Stimulated activated CD8-positive, alpha-beta memory T cell treated with anti-CD3 and anti-CD28 coated beads, Interleukin-4, amount 100 ng/mL, for 4 hours (primary cell): ENCODE measurements at regions not wholly inside any gene's neighbourhood (a gene's known extent, or its start where the extent isn't known, plus 50 kb on each side); places are given as distances from the start of the nearest gene placed in this dataset.

Experiments used
- DNase-seq, 2 donors: peaks; one replicate each; pipeline ENCODE4 v3.0.0-alpha.2; 2020; ENCODE audit warnings: low read depth in 2 of 2, low spot score in 1 of 2

DNA sequence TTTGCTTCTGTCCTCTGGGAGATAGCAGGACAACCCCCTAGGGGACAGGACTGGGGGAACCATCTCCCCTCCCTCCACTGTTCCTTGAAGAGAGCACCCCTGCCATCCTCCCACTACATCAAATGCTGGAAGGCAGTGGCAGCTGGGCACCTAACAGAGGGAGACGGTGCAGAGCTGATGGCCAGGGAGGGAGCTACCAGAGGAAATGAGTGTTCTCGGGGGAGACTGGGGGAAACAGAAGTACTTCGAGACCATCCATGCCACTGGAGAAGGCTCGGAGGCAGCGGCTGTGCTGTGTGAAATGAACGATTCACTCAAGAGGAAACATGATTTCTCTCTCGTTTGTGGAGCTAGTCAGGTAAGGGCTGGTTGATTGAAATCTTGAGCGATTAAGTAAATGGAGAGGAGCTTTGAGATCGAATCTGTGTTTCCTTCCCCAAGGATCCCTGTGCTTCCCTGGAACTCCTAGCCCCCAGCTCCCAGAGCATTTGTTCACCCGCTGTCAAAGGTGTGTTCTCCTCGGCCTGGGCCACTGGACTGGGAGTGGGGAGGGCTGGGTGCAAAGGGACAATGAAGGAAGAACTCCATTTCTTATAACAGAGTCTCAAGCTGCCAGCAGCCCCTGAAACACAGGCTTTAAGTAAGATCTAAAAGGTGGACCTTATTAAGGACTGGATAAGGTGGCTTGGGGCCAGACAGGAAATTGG, 261.3 kb upstream of the MOCS1 start:
- no peak for DNase-seq

DNA sequence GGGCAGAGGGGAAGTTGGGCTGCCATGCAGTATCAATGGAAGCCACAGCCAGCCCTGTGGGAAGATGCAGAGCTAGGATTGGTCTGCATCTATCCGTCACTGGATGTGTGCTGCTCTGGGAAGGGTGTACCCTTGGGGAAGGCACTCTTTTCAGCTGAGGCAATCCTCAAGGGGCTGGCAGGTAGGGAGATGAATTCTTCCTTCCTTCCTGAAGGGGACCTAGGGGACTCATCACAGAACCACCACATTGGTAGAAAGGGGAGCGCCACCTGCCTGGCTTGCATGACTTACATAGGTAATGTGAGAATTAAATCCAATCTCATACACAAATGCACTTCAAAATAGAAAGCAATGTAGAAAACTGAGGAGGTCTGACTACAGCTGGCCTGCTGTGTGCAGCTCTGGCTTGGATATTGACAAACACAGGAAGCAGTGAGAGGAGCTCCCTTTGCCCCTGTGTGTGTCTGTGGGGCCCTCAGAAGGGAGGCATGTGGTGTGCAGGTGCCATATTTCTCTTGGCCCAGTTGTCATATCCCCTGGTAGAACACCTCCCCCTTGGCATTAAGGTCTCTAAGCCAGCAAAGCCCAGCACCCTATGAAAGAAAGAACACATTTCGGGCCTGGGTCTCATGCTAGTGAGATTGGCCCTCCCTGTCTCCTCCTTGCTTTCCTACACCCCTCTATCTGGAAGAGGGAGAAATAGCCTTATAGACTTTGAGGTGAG, 260.3 kb upstream of the MOCS1 start:
- no peak for DNase-seq

DNA sequence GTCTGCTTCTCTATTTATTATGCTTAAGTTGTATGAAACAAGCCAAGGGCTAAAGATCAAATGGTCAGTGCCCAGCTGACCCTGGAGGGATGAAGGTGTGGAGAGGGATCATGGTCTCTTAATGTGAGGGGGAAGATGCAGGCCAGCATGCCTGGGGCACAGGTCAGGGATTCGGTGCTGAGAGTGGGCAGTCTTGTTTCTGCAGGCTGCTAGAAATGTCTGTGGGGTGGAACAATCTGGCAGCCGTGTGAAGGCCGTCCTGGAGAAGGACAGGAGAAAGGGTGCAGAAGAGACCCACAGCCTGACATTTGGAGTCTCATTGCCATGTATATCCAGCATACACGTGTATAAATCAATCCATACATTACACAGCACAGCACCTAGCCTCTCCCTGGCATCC, 258.3 kb upstream of the MOCS1 start:
- DNase-seq: no peak

DNA sequence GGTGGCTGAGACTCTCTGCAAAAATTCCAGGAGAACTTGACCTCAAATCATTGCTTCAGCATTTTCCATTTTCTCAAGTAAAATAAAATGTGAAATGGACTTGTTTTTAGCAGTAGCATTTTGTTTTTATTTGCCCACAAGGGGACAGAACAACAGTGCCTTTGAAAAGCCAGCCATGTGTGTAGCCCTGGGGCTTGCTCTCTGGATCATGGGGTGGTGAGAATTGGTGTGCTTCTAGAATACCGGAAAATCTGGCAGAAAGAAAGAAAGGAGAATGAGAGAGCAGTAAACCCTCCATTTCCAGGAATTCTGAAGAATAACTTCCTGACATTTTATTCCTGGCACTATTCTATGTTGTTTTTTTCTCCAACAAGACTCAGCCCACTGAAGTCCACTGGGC, 254.7 kb upstream of the MOCS1 start:
- DNase-seq: no peak

DNA sequence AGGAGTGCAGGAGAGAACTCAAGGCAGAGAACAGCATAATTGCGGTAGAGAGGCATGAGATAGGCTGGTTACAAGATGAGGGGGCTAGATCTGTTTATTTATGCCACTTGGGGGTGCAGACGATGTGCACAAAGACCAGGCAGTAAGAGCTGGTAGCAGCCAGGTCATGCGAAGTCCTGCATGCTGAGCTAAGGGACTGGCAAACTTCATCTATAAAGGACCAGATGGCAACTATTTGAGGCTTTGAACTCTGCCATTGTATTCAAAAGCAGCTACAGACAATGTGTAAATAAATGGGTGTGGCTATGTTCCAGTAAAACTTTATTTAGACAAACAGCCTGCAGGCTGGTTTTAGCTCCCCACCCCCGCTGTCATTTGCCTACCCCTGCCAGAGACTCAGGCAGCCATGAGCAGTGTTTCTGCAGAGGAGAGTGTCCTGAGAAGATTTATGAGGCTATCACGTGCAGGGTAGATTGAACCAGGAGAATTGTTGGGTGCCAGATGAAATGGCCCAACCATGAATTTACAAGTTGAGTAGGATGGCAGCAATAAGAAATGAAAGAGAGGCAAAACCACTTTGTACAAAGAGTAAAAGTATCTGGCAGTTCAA, 253.4 kb upstream of the MOCS1 start:
- DNase-seq: no peak

DNA sequence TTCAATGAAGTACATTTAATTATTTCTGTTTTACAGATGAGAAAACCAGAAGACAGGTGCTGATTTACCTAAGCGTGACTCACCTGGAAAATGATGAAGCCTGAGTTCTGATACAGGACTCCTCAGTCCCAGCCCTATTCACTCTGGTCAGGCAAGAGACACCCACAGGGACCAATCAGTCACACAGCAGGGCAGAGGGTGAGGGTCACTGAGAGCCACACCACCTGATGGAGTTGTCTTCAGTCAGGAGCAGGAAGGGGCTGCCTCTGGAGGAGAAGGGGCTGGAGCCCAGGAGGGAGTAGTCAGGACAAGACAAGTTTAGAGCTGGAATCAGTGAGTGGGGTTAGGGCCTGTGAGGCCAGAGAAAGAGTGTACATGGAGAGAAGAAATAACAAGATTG, 251.2 kb upstream of the MOCS1 start:
- DNase-seq: no peak

DNA sequence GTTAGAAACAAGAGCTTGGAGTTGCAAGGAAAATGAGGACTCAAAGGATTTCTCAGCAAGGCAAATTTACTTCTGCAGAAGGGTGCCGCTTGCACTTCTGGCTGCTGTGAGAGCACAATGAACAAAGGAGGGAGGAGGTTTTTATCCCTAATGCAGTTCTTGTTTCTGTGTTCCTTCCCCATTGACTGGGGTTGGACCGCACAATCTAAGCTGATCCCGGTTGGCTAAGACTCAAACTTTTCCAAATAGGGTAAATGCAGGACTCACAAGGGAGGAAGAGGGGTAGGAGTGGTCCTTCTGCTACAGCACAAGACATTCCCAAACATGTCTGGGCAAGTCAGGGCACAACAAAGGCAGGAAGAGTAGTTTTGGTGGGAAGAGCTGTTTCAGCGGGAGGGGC, 249.6 kb upstream of the MOCS1 start:
- no peak for DNase-seq

DNA sequence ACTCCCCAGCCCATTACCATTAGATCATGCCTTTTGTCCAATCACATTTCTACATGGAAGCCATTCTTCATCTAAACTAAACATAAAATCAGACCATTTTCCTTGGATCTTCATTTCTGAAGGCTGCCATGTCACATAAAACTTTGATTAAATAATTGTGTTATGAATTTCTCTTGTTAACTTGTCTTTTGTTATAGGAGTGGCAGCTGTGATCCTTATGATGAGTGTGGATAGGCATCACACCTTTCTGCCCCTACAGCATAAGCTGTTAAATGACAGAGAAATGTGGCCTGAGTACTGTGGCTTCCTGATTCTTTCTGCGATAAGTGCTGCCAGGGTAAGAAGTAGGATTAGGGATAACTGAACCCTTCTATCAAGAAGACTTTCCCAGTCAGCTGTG, 247.1 kb upstream of the MOCS1 start:
- DNase-seq: no peak

DNA sequence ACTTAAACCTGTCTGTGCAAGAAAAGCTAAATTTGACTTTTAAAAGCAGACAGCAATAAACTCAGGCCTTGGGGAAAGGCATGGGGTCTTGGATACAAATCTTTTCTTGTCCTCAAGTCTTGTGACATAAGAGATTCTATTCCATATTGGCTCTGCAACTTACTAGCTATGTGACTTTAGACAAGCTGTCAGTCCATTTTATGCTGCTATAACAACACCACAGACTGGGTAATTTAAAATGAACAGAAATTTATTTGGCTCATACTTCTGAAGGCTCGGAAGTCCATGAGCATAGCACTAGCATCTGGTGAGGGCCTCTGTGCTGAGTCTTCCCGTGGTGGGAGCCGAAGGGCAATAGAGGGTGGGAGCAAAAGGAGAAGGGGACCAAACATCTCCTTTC, 246.0 kb upstream of the MOCS1 start:
- no peak for DNase-seq

DNA sequence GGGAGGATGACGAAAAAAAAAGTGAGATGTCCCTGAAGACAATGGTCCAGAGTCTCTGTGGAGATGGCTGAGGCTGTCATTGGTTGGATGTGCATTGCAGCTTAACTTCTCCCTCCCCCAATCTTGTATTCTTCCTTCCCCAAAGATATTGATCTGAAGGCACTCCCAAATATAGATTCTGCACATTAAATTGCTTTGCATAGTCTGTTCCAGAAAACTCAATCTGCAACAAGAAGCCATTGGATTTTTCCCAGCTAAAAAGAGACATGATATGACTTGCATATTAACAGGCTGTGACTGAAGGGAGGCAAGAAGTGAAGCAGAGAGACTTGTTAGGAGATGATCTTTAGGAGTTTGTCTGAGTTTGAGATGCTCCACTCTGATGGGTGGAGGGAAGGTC, 245.2 kb upstream of the MOCS1 start:
- DNase-seq: no peak

DNA sequence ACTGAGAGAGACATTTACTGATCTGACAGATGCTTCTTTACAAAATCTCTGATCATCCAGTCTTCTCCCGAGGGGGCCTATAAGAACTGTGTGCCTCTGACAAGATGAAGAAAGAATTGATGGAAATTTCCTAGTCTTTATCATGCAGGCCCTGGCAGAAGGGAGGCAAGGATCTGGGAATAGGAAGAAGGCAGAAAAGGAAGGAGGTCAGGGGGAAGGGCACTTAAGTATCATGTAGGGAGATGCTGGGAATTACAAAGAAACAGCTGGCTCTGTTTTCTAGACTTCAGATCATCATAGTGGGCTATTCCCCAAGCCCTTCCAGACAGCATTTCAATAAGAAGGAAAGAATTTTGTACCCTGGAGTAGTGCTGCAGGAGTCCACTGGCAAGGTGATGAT, 243.3 kb upstream of the MOCS1 start:
- no peak for DNase-seq

DNA sequence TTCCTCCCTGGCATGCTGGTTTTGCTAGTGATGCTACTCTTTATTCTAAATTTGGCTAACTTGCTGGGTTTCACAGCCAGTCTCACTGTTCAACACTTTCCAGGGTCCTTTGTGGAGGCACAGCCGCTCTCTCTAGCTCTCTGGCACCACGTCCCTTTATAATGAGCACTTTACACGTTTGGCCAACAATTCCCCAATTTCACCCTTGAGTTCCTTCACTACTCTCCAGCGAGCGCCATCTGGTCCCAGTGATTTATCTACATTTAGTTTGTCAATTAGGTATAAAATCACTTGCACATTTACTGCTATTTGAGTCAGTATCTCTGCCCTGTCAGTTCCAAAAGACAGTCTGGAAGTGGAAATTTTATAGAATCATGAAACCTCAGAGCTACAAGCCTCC, 241.9 kb upstream of the MOCS1 start:
- DNase-seq: no peak

DNA sequence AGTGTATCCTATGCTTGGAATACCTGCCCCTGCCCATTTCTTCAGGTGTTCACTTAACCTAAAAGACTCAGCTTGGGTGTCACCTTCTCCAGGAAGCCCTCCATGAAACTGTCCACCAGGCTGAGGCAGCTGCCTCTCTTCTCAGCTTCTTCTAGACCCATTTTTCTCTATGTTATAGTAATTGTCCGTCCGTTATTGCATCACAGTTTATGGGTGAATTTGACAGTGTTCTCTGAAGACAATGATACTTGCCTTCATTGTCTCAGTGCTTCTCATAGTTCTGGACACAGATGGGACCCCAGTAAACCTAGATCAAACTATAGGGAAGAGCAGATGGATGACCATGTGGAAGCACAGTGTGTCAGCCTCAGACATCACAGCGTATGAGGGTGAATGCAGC, 238.0 kb upstream of the MOCS1 start:
- DNase-seq: no peak

DNA sequence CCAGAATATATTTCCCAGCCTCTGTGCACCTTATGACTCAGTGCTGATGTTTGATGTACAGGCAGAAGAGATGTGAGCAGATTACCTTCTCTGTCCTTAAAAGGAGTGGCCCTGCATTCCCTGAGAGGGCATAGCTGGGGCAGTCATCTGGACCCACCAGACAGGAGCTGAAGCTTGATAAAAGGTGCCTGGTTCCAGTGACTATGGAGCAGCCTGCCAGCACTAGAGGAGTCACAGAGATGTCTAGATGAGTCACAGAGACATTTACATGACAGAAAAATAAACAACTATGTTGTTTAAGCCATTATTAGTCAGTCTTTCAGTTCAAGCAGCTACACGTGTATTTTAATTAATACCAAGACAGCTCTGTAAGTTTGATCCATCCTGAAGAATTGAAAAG, 237.1 kb upstream of the MOCS1 start:
- no peak for DNase-seq

DNA sequence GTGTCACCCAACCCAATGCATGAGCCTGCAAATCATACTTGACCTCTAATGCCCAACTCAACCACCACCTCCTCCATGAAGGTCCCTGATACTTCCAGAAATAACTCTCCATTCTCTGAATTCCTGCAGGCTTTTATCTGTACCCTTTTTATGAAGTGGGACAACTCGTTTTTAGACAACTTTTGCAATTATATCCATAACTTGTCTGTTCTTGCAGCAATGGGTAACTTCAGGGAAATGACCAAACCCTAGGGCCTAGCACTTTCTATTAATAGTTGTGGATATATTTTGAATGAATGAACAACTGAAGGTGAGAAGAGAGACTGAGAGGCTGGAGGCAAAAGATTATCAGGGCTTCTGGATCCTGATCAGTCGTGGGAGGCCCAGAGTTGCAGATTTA, 236.6 kb upstream of the MOCS1 start:
- no peak for DNase-seq

DNA sequence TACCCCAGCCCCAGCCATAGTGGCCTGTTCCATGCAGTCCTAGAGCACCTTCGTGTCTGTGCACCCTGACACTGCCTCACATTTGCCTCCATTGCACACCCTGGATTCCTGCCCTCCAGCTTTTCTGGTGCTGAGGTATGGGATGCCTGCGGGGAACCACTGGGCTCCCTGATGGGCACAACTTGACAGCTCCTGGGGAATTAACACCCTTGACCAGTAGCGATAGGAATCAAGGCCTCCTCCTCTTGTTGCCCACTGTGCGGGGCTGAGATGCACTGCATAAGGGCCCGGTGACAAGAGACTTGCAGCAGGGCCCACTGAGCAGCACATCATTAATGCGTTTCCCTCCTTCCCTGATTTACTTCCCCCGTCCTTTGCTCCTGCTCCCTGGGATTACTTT, 235.6 kb upstream of the MOCS1 start:
- no peak for DNase-seq

DNA sequence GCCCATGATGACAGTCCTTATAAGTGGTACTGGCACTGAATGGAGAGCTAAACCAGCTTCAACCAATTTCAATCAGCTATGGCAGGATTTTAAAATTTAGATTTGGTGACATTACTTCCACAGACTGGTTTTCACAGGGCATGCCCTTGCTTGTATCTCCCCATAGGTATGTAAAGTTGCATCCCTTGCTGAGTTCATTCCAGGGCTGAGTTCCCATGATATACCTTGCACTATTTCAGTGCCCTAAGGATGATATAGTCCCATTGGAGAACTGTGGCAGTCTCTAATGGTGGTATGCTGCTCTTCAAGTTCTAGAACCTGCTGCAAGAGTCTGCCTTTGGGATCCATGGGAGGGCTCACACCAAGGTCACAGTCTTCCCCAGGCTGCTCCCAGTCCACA, 232.7 kb upstream of the MOCS1 start:
- no peak for DNase-seq

DNA sequence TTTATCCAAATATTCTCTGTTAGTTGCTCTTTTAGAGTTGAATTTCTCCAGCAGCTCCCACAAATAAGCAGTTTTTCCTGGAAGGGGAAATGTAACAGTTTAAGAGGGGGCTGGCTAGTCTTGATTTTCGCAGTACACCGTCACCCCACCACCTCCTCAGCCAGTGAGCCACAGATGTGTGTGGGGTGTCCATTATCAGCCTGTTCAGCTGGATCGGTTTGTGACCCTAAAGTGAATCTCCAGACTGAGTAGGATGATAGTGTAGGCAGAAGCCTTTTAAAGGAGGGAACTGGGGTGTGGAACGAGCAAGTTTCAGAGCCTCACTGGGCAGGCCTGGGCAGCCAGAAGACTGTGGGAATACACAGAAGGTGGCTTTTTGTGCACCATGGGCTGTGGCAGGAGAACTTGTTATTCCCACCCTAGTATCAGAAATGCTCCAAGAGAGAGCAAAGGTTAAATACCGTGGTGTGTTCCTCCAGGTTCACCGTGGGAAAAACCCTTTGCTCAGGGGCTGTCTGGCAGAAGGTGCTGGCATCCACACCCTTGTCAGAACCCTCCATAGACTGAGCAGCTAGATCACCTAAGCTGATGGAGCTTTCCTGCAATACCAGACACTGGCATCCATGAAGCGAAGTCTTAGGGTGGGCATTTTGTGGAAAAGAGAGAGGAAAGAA, 230.9 kb upstream of the MOCS1 start:
- DNase-seq: no peak

DNA sequence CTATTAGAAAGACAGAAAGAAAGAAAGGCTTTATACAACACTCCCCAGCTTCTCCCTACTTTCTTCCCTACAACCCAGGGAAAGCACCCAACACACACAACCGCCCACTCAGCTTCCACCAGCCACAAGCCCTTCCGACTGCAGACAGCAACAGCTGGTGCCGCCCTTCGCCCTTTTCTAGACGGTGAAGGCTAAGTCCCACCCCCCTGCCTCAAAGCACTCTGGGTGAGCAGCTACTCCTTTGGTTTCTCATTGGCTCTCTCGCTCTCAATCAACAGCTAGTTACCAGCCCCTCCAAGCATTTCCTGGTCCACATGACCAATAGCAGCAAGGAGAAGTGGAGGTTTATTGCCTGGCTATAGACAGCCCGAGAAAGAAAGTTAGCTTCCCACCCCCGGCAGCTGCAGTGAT, 230.1 kb upstream of the MOCS1 start:
- no peak for DNase-seq

DNA sequence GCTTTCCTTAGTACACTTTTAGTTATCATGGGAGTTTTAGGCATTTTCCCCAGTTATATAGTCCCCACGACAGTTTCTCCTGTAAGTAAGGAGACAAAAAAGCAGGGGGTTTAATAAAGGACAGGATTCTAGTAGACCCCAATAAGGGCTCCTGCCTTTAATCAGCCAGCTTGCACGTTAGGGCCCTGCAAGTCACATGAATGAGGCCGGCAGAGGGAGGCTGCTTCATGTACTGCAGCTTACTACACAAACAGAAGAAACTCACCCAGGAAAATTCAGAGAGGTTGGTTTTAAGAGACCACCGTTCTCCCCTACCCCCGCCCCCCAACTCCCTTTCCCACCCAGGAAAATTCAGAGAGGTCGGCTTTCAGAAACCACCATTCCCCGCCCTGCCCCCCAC, 229.7 kb upstream of the MOCS1 start:
- no peak for DNase-seq

DNA sequence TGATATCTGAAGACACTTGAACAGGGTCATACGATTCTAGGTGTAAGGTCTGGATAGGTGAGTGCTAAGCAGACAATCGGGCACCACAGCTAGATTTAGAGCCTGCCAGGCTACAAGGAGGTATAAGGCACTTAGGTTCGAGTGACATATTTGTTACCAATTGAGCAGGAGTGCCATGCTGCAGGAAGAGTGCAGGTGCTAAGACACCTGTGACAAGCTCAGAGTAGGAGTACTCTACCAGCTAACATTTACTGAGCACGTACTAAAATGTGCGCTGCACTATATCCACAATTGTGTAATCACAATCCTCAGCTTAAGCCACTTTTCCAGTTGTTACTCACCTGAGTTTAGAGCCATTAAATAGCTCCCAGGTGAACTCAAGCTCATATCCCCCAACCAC, 227.8 kb upstream of the MOCS1 start:
- no peak for DNase-seq

DNA sequence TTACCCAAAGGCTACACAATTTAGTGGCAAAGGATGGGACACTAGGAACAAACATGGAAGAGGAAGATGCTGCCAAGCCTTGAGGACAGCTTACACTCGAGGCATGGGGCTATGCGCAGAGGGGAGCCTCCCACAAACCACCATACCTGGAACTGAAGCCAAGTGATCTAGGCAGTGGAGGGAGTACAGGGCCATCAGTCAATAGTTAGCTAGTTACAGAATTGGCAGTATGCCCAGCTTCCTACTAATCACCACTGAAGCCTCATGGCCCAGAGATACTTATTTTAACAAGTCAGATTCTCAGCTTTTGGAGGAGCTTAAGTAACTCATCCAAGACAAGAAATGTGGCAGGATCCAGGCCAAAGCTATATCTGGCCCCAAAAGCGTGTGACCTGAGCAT, 226.6 kb upstream of the MOCS1 start:
- DNase-seq: no peak
